ENCODE measurements at regions not wholly inside any gene's neighbourhood (a gene's known extent, or its start where the extent isn't known, plus 50 kb on each side); places are given as distances from the start of the nearest gene placed in this dataset.

- CTCF ChIA-PET: interaction anchor here (1.0 kb wide), 1 partner anchor 15 kb away, joined by 3 read pairs; no protein-coding TSS in a partner anchor
- 100% methylated on average over 1 of the region's 2 CpGs for WGBS (ENCODE audit: insufficient coverage)
- DNase-seq: no peak
- H3K36me3 ChIP-seq (ENCODE audit: control insufficient read depth in 4 of 4, insufficient read depth in 4 of 4, low read length in 3 of 4): peaks cover 0 to 12% (median 2%) of the 10 kb centered on the region in 4 experiments
- H3K4me1 ChIP-seq (ENCODE audit: control extremely low read depth in 1 of 4, control insufficient read depth in 4 of 4, insufficient read depth in 4 of 4, low read length in 3 of 4): no peaks in the 10 kb centered on the region
- no peak overlapping the region for H3K4me3 ChIP-seq (ENCODE audit: control insufficient read depth in 1 of 7, extremely low read depth in 1 of 7, insufficient read depth in 4 of 7, low read depth in 2 of 7, low read length in 6 of 7)
- no peaks in the 10 kb centered on the region for H3K27me3 ChIP-seq (replicated peaks in 2 of 5; ENCODE audit: control insufficient read depth in 4 of 5, insufficient read depth in 5 of 5, low read length in 4 of 5)
- H3K27ac ChIP-seq (ENCODE audit: insufficient read depth in 1 of 2, low read depth in 1 of 2, low read length in 2 of 2, poor library complexity in 1 of 2, severe bottlenecking in 2 of 2): no peak overlapping the region
- peaks cover 0 to 30% (median 7%) of the 10 kb centered on the region in 5 experiments for H3K9me3 ChIP-seq (ENCODE audit: control extremely low read depth in 1 of 5, control insufficient read depth in 4 of 5, insufficient read depth in 2 of 5, low read depth in 1 of 5, low read length in 4 of 5)
- POLR2A ChIA-PET: no interaction called here
Measured at GRCh38 chr14:71648725-71649124, 283.5 kb upstream of the RGS6 start.

- POLR2A ChIA-PET: no interaction called here
- Histone ChIP-seq H3K4me1 (ENCODE audit: control extremely low read depth in 1 of 4, control insufficient read depth in 4 of 4, insufficient read depth in 4 of 4, low read length in 3 of 4) (no peaks in the 10 kb centered on the region), H3K4me3 (ENCODE audit: control insufficient read depth in 1 of 7, extremely low read depth in 1 of 7, insufficient read depth in 4 of 7, low read depth in 2 of 7, low read length in 6 of 7) (no peak overlapping the region), H3K27ac (ENCODE audit: insufficient read depth in 1 of 2, low read depth in 1 of 2, low read length in 2 of 2, poor library complexity in 1 of 2, severe bottlenecking in 2 of 2) (no peak overlapping the region), H3K9me3 (ENCODE audit: control extremely low read depth in 1 of 5, control insufficient read depth in 4 of 5, insufficient read depth in 2 of 5, low read depth in 1 of 5, low read length in 4 of 5) (peaks cover 0 to 27% (median 7%) of the 10 kb centered on the region in 5 experiments), H3K36me3 (ENCODE audit: control insufficient read depth in 4 of 4, insufficient read depth in 4 of 4, low read length in 3 of 4) (peaks cover 0 to 12% (median 2%) of the 10 kb centered on the region in 4 experiments), H3K27me3 (replicated peaks in 2 of 5; ENCODE audit: control insufficient read depth in 4 of 5, insufficient read depth in 5 of 5, low read length in 4 of 5) (no peaks in the 10 kb centered on the region)
- WGBS (ENCODE audit: insufficient coverage): 100% methylated on average over 4 of the region's 7 CpGs
- CTCF ChIA-PET: interaction anchor here (1.2 kb wide), 1 partner anchor 10 kb away, joined by 4 read pairs; no protein-coding TSS in a partner anchor
- no peak for DNase-seq
Measured at GRCh38 chr14:71650187-71650755, 282.0 kb upstream of the RGS6 start.

DNA sequence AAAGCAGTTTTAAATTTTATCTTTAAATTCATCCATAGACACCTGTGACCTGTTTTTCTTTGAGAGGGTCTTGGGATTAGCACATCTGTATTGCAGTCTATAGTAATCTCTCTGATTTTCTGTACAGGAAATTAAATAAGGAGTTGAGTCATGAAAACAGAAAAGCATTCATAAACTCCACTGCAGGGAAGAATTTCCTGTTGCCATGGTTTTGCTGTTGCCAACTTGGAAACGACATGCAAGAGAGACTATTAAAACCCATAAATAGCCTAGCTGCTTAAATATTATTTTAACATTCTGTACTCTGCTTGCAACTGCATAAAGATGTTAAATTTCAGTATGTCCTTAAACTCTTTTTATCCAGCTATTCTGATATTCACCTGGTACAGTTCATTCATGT, 281.0 kb upstream of the RGS6 start:
- no peak overlapping the region for H3K27ac ChIP-seq (ENCODE audit: insufficient read depth in 1 of 2, low read depth in 1 of 2, low read length in 2 of 2, poor library complexity in 1 of 2, severe bottlenecking in 2 of 2)
- H3K4me3 ChIP-seq (ENCODE audit: control insufficient read depth in 1 of 7, extremely low read depth in 1 of 7, insufficient read depth in 4 of 7, low read depth in 2 of 7, low read length in 6 of 7): no peak overlapping the region
- peaks cover 0 to 12% (median 2%) of the 10 kb centered on the region in 4 experiments for H3K36me3 ChIP-seq (ENCODE audit: control insufficient read depth in 4 of 4, insufficient read depth in 4 of 4, low read length in 3 of 4)
- no peak for DNase-seq
- ChIA-PET POLR2A (no interaction called here), CTCF (no interaction called here)
- 100% methylated on average over 1 of the region's 1 CpG for WGBS (ENCODE audit: insufficient coverage)
- H3K4me1 ChIP-seq (ENCODE audit: control extremely low read depth in 1 of 4, control insufficient read depth in 4 of 4, insufficient read depth in 4 of 4, low read length in 3 of 4): no peaks in the 10 kb centered on the region
- H3K9me3 ChIP-seq (ENCODE audit: control extremely low read depth in 1 of 5, control insufficient read depth in 4 of 5, insufficient read depth in 2 of 5, low read depth in 1 of 5, low read length in 4 of 5): peaks cover 0 to 27% (median 7%) of the 10 kb centered on the region in 5 experiments
- H3K27me3 ChIP-seq (replicated peaks in 2 of 5; ENCODE audit: control insufficient read depth in 4 of 5, insufficient read depth in 5 of 5, low read length in 4 of 5): no peaks in the 10 kb centered on the region

DNA sequence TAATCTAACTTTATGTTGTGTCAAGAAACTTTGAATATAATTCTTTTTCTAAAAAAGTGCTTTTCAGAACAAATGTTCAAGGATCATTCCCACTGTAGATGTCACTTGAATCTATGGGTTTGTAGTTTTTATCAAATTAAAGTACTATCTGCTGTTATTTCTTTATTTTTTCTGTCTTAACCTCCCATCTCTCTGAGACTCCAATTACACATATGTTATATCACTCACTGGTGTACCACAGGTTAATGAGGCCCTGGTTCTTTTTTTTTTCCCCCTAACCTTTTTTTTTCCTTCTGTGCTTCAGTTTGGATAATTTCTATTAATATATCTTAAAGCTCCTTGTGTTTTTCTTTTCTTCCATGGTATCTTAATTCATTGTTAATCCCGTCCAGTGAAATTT, 279.9 kb upstream of the RGS6 start:
- POLR2A ChIA-PET: no interaction called here
- no peak overlapping the region for H3K4me3 ChIP-seq (ENCODE audit: control insufficient read depth in 1 of 7, extremely low read depth in 1 of 7, insufficient read depth in 4 of 7, low read depth in 2 of 7, low read length in 6 of 7)
- no peak overlapping the region for H3K27ac ChIP-seq (ENCODE audit: insufficient read depth in 1 of 2, low read depth in 1 of 2, low read length in 2 of 2, poor library complexity in 1 of 2, severe bottlenecking in 2 of 2)

GRCh38 chr14:71654810-71655209, 277.4 kb upstream of the RGS6 start:
- H3K4me1 ChIP-seq (ENCODE audit: control extremely low read depth in 1 of 4, control insufficient read depth in 4 of 4, insufficient read depth in 4 of 4, low read length in 3 of 4): no peaks in the 10 kb centered on the region
- peaks cover 0 to 12% (median 1%) of the 10 kb centered on the region in 4 experiments for H3K36me3 ChIP-seq (ENCODE audit: control insufficient read depth in 4 of 4, insufficient read depth in 4 of 4, low read length in 3 of 4)
- CTCF ChIA-PET: no interaction called here
- no CpG with 5 or more reads among the region's 3 CpGs for WGBS (ENCODE audit: insufficient coverage)
- no peak overlapping the region for H3K27ac ChIP-seq (ENCODE audit: insufficient read depth in 1 of 2, low read depth in 1 of 2, low read length in 2 of 2, poor library complexity in 1 of 2, severe bottlenecking in 2 of 2)
- no peak overlapping the region for H3K4me3 ChIP-seq (ENCODE audit: control insufficient read depth in 1 of 7, extremely low read depth in 1 of 7, insufficient read depth in 4 of 7, low read depth in 2 of 7, low read length in 6 of 7)
- H3K9me3 ChIP-seq (ENCODE audit: control extremely low read depth in 1 of 5, control insufficient read depth in 4 of 5, insufficient read depth in 2 of 5, low read depth in 1 of 5, low read length in 4 of 5): peaks cover 0 to 27% (median 7%) of the 10 kb centered on the region in 5 experiments
- POLR2A ChIA-PET: no interaction called here
- no peaks in the 10 kb centered on the region for H3K27me3 ChIP-seq (replicated peaks in 2 of 5; ENCODE audit: control insufficient read depth in 4 of 5, insufficient read depth in 5 of 5, low read length in 4 of 5)
- DNase-seq: no peak

More for the DNA sequence above, 279.9 kb upstream of the RGS6 start:
- peak in 2 of 3 donors; percentile 6 to 12 for DNase-seq
- CTCF ChIA-PET: no interaction called here
- Histone ChIP-seq H3K27me3 (replicated peaks in 2 of 5; ENCODE audit: control insufficient read depth in 4 of 5, insufficient read depth in 5 of 5, low read length in 4 of 5) (no peaks in the 10 kb centered on the region), H3K4me1 (ENCODE audit: control extremely low read depth in 1 of 4, control insufficient read depth in 4 of 4, insufficient read depth in 4 of 4, low read length in 3 of 4) (no peaks in the 10 kb centered on the region), H3K36me3 (ENCODE audit: control insufficient read depth in 4 of 4, insufficient read depth in 4 of 4, low read length in 3 of 4) (peaks cover 0 to 12% (median 2%) of the 10 kb centered on the region in 4 experiments), H3K9me3 (ENCODE audit: control extremely low read depth in 1 of 5, control insufficient read depth in 4 of 5, insufficient read depth in 2 of 5, low read depth in 1 of 5, low read length in 4 of 5) (peaks cover 0 to 27% (median 7%) of the 10 kb centered on the region in 5 experiments)
- no CpG with 5 or more reads among the region's 1 CpG for WGBS (ENCODE audit: insufficient coverage)

- WGBS (ENCODE audit: insufficient coverage): 95% methylated on average over 2 of the region's 2 CpGs
- DNase-seq: no peak
- Histone ChIP-seq H3K4me3 (ENCODE audit: control insufficient read depth in 1 of 7, extremely low read depth in 1 of 7, insufficient read depth in 4 of 7, low read depth in 2 of 7, low read length in 6 of 7) (no peak overlapping the region), H3K27ac (ENCODE audit: insufficient read depth in 1 of 2, low read depth in 1 of 2, low read length in 2 of 2, poor library complexity in 1 of 2, severe bottlenecking in 2 of 2) (no peak overlapping the region), H3K9me3 (ENCODE audit: control extremely low read depth in 1 of 5, control insufficient read depth in 4 of 5, insufficient read depth in 2 of 5, low read depth in 1 of 5, low read length in 4 of 5) (peaks cover 0 to 4% (median 0%) of the 10 kb centered on the region in 5 experiments), H3K4me1 (ENCODE audit: control extremely low read depth in 1 of 4, control insufficient read depth in 4 of 4, insufficient read depth in 4 of 4, low read length in 3 of 4) (no peaks in the 10 kb centered on the region), H3K36me3 (ENCODE audit: control insufficient read depth in 4 of 4, insufficient read depth in 4 of 4, low read length in 3 of 4) (peaks cover 0 to 7% (median 2%) of the 10 kb centered on the region in 4 experiments), H3K27me3 (replicated peaks in 2 of 5; ENCODE audit: control insufficient read depth in 4 of 5, insufficient read depth in 5 of 5, low read length in 4 of 5) (no peaks in the 10 kb centered on the region)
- CTCF ChIA-PET: no interaction called here
- POLR2A ChIA-PET: no interaction called here
Measured at GRCh38 chr14:71658261-71658860, 273.9 kb upstream of the RGS6 start.

DNA sequence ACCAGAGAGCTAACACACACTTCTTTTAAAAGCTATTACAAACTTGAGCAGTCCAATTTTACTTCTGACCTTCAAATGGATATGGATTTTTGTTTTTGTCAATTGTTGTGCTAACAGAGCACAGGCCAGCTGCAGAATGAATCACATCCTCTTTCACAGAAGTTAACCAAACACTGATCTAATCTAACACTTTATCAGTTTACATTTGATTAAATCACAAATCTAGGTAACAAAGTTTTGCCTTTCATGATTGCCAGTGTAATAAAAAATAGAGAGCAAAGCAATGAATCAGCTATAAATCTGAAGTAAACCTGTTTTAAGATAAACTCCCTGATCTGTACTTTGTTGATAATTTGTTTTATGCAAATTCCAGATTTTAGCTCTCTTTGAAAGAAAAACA, 273.1 kb upstream of the RGS6 start:
- ChIA-PET CTCF (no interaction called here), POLR2A (no interaction called here)

More for the DNA sequence above, 273.1 kb upstream of the RGS6 start:
- Histone ChIP-seq H3K36me3 (ENCODE audit: control insufficient read depth in 4 of 4, insufficient read depth in 4 of 4, low read length in 3 of 4) (peaks cover 0 to 7% (median 2%) of the 10 kb centered on the region in 4 experiments), H3K27ac (ENCODE audit: insufficient read depth in 1 of 2, low read depth in 1 of 2, low read length in 2 of 2, poor library complexity in 1 of 2, severe bottlenecking in 2 of 2) (no peak overlapping the region), H3K4me1 (ENCODE audit: control extremely low read depth in 1 of 4, control insufficient read depth in 4 of 4, insufficient read depth in 4 of 4, low read length in 3 of 4) (no peaks in the 10 kb centered on the region), H3K27me3 (replicated peaks in 2 of 5; ENCODE audit: control insufficient read depth in 4 of 5, insufficient read depth in 5 of 5, low read length in 4 of 5) (no peaks in the 10 kb centered on the region), H3K4me3 (ENCODE audit: control insufficient read depth in 1 of 7, extremely low read depth in 1 of 7, insufficient read depth in 4 of 7, low read depth in 2 of 7, low read length in 6 of 7) (no peak overlapping the region), H3K9me3 (ENCODE audit: control extremely low read depth in 1 of 5, control insufficient read depth in 4 of 5, insufficient read depth in 2 of 5, low read depth in 1 of 5, low read length in 4 of 5) (no peaks in the 10 kb centered on the region)
- DNase-seq: no peak
